Fibroblast of villous mesenchyme (primary cell): ENCODE measurements at regions not wholly inside any gene's neighbourhood (a gene's known extent, or its start where the extent isn't known, plus 50 kb on each side); places are given as distances from the start of the nearest gene placed in this dataset.

Experiments used
- DNase-seq: peaks from one replicate; pipeline ENCODE4 v3.0.0-alpha.2; 2010; ENCODE audit warnings: low read depth
- H3K4me3 ChIP-seq: 2 replicates; pipeline ENCODE4 v1.5.1; 2011; ENCODE audit warnings: low read depth, mild to moderate bottlenecking, low read length
- CTCF ChIP-seq: IDR thresholded peaks from 2 replicates; pipeline ENCODE4 v1.5.1; 2012; ENCODE audit warnings: low read depth, mild to moderate bottlenecking, low read length; ENCODE audit not compliant: insufficient read depth

DNA sequence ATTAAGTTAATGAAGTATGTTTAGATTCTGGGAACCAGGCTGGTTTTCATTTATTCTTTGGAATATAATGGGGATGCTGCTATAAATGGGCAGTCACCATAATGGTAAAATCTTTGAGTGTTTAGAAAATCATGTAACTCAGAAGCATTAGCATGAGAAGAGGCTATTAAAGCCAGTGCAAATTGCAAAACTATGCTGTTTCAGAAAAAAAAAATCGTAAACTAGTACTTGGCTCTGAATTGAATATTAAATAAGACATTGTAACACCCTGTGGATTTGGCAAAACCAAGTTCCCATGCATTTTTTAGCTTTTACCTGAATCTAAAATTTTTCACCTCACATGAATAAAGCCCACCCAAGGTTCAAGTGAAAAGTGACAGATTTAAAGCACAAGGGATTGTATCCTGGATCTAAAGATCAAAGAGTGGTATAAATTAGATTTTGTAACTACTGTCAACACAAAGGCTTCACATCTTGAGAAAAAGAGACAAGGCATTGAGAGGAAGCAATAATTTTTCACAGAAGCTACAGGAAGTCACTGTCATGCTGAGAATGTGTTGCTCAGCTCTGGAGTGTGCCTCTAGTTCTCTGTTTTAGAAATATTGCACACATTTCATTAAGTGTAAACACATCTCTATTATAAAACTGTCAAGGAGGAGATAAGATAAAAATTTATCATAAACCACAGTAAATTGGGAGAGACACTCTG lies 142.2 kb downstream of the ABCA8 start:
- TF ChIP-seq CTCF, result no peak
- H3K4me3 ChIP-seq, result no peak overlapping the region
- peak; percentile 90 for DNase-seq

DNA sequence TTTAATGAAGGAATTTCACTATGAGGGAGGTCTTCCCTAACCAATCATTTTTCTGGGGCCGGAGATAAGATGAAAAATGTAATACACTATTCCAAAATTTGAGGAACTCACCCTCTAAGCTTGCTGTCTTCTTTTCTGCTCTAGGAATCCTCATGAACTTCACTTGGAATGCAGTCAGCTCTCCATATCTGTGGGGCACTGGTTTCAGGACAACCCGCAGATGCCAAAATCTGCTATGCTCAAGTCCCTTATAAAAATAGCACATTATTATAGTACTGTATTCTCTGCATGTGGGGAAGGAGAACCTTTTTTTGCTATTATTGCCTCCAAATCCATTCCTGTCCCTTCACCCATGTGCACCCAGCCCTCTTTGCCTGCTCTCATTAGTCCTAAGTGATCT lies 146.0 kb downstream of the ABCA8 start:
- TF ChIP-seq CTCF, result no peak
- H3K4me3 ChIP-seq, result no peak overlapping the region
- DNase-seq, result no peak

DNA sequence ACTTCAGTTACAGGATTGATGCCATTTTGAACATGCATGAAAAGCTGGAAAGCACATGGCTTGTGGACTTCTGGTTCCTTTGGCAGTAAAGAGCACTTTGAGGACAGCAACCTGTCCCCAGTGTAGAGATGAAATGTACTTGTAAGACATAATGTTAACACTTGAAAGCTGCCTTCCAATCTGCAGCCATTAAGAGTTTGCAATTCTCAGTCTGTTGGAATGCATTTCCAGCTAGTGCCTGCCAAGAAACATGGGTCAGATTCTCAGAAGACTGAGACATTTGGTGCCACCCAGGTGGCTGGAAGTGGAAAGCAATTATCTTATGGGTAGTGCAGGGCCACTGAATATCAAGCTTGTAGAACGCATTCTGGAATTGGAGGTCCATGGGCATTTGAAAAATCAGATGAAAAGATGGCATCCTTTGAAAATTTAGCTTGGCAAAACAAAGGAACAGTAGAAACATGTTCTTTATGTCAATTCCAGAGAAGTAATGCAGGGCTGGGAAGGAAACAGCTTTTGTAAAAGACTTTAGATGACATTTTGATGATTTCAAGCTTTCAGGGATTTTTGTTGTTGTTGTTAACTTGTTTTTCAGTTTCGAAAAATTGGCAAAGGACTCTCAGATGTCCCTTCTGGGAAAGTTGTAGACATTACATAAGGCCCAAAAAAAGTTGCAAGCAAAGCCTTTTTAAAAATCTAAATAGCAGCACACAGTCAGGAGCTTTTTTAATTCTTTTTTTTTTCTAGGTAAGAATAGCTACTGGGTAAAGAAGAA lies 147.0 kb downstream of the ABCA8 start:
- no peak overlapping the region for H3K4me3 ChIP-seq
- DNase-seq, result peak; percentile 25
- no peak for TF ChIP-seq CTCF

- no peak for DNase-seq
- TF ChIP-seq CTCF, result no peak
- no peak overlapping the region for H3K4me3 ChIP-seq
Observed at GRCh38 chr17:68805609-68806008, 149.6 kb downstream of the ABCA8 start.

GRCh38 chr17:68804777-68805520 lies 150.2 kb downstream of the ABCA8 start:
- H3K4me3 ChIP-seq, result no peak overlapping the region
- no peak for DNase-seq
- no peak for TF ChIP-seq CTCF

DNA sequence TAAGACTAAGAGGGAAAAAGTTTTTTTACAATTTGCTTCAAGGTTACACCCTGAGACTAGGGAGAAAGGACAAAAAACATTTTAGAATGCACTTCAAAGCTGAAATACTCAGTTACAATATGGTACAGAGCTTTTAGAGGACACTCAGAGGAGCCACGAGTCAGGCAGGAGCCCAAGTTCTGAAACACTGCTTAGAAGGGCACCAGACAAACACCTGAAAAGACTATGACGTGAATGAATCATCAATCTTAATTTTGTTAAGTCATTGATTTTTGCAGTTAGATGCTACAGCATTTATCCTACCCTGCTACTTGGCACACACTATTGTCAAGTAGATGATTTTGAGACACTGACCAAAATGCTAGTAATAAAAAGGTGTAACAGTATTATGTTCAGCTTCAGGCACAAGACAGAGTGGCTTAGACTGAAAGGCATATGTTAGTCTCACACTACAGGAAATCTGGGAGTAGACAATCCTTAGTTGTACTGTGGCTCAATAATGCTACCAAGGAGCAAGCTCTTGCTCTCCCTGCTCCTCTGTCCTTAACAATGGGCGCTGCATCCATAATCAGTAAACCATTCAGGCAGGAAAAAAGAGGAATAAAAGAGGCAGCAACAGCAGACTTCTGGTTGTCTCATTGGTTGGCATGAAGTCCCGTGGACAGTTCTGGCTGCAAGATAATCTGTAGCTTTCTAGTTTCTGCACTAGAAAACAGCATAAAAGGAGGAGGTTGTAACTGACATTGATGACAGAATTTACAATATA lies 151.8 kb downstream of the ABCA8 start:
- H3K4me3 ChIP-seq, result no peak overlapping the region
- no peak for TF ChIP-seq CTCF
- no peak for DNase-seq
